ENCODE measurements at regions not wholly inside any gene's neighbourhood (a gene's known extent, or its start where the extent isn't known, plus 50 kb on each side); places are given as distances from the start of the nearest gene placed in this dataset.

- TF ChIP-seq CTCF (IDR thresholded peaks at IDR 0.05) (no peak), POLR2AphosphoS5 (IDR thresholded peaks at IDR 0.05) (no peak), POLR2A (IDR thresholded peaks at IDR 0.05) (no peak)
These were observed 456.3 kb downstream of the PDGFC start for GRCh38 chr4:156515295-156515694.

All from gastroesophageal sphincter (tissue), 3 donors.